ENCODE measurements at regions not wholly inside any gene's neighbourhood (a gene's known extent, or its start where the extent isn't known, plus 50 kb on each side); places are given as distances from the start of the nearest gene placed in this dataset.

DNA sequence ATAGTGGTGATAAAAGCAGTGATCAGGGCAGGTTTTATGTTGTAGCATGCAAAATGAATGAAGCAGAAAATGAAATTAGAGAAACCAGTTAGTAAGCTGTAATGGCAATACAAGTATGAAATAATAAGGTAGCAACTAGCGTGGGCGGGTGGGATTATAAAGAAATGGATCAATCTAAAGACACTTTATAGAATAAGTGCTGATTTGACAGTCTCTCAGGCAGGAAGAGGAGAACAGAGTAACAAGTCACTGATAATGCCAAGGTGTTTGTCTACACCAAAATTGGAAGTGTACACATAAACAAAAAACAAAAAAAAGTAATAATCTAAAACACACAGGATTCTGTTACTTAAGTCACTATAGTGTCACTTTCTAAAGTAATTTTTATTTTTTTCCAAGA, 51.0 kb upstream of the PCBP1 start:
- H3K36me3 ChIP-seq (ENCODE audit: control insufficient read depth, insufficient read depth, low read length) = no peaks in the 10 kb centered on the region
- H3K9me3 ChIP-seq (ENCODE audit: control insufficient read depth, insufficient read depth, low read depth, low read length) = no peaks in the 10 kb centered on the region
- no peaks in the 10 kb centered on the region for H3K27me3 ChIP-seq (ENCODE audit: control insufficient read depth, insufficient read depth, low read length)
- H3K27ac ChIP-seq (ENCODE audit: low read depth, low read length) = no peak overlapping the region
- H3K4me1 ChIP-seq (ENCODE audit: control insufficient read depth, insufficient read depth, low read length) = no peaks in the 10 kb centered on the region
- no peak overlapping the region for H3K9ac ChIP-seq (ENCODE audit: low read length)
- no peak overlapping the region for H3K4me3 ChIP-seq (ENCODE audit: low read depth, low read length)

DNA sequence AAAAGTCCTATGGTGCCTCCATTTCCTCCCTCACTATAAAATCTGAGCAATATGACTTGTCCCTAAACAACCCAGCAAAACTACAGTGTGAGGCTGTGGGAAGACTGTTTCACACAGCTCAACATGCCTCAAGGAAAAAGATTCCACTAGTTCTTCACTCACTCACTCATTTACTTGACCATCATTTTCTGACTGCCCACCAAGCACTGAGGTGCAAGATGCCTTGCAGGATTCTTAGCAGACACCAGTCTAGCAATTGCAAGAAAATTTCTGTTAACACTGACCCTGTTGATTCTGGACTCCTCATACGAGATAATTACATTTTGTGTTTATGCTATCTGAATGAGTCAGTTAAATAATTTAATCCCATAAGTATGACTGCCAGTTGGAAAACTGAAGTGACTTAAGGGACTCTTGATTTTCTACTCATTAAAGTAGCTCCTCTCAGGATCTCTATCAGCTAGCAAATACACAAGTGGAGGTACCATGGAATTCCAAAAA, 51.9 kb upstream of the PCBP1 start:
- Histone ChIP-seq H3K9me3 (ENCODE audit: control insufficient read depth, insufficient read depth, low read depth, low read length) (no peaks in the 10 kb centered on the region), H3K27me3 (ENCODE audit: control insufficient read depth, insufficient read depth, low read length) (no peaks in the 10 kb centered on the region), H3K9ac (ENCODE audit: low read length) (no peak overlapping the region), H3K27ac (ENCODE audit: low read depth, low read length) (no peak overlapping the region), H3K4me3 (ENCODE audit: low read depth, low read length) (no peak overlapping the region), H3K36me3 (ENCODE audit: control insufficient read depth, insufficient read depth, low read length) (no peaks in the 10 kb centered on the region), H3K4me1 (ENCODE audit: control insufficient read depth, insufficient read depth, low read length) (peaks cover 5% of the 10 kb centered on the region)

DNA sequence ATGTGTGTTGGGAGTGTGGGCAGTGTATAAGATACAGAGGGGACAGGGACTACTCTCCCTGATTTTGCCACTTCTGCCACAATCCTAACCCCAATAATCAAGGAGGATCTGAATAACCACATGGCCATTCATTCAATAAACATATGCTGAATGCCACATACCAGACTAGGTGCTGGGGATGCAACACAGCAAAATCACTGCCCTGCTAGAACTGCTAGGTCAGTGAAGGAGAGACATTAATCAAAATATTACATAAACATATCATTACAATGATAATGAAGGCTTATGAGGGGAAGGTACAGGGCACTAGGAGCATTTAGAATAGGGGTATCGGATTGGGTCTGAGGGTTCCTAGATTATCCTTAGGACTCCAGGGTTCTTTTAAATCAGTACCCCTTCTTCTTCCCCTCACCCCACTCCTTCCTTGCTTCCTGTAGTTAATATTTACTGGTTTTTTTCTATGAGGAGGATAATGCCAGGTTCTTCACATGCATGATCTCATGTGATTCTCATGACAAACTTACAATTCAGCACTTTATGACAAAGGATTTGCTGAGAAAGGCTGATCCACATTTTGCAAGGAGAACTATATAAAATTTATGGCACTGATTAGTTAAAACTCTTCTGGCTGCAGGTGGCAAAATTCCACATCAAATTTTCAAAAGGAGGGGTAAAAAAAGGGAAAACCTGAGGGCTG, 56.4 kb upstream of the PCBP1 start:
- H3K9me3 ChIP-seq (ENCODE audit: control insufficient read depth, insufficient read depth, low read depth, low read length) = no peaks in the 10 kb centered on the region
- peak overlapping the region; percentile 73; the same call in 1 of the 2 replicates for H3K27ac ChIP-seq (ENCODE audit: low read depth, low read length)
- H3K4me1 ChIP-seq (ENCODE audit: control insufficient read depth, insufficient read depth, low read length) = peaks cover 15% of the 10 kb centered on the region
- no peaks in the 10 kb centered on the region for H3K36me3 ChIP-seq (ENCODE audit: control insufficient read depth, insufficient read depth, low read length)
- H3K27me3 ChIP-seq (ENCODE audit: control insufficient read depth, insufficient read depth, low read length) = no peaks in the 10 kb centered on the region
- H3K9ac ChIP-seq (ENCODE audit: low read length) = no peak overlapping the region
- no peak overlapping the region for H3K4me3 ChIP-seq (ENCODE audit: low read depth, low read length)

DNA sequence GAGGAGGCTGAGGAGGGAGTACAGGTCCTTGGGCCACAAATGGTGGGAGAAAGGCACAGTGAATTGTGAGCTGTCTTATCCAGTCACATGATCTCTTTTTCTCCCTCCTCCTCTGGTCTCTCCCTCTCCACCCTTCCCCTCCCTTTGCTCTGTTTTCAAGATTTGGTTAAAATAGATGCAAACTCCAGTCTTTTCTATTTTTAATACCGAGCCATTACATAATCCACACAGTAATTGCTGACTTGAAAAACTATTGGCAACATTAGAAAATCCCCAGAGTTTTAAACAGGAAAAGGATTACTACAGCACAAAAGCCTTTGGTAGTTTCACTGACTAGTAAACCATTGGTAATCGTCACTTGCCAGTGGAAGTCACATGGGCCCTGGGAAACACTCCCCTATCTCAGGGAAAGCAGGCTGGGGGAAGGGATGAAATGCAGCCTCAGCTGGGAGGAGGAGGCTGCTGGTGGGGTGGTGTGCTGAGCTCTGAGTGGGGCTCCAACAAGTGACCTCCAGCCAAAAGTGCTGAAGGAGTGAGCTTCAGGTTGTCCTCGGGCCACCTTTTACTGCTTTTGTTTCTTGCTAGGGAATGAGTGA, 57.4 kb upstream of the PCBP1 start:
- no peak overlapping the region for H3K9ac ChIP-seq (ENCODE audit: low read length)
- peaks cover 15% of the 10 kb centered on the region for H3K4me1 ChIP-seq (ENCODE audit: control insufficient read depth, insufficient read depth, low read length)
- H3K9me3 ChIP-seq (ENCODE audit: control insufficient read depth, insufficient read depth, low read depth, low read length) = no peaks in the 10 kb centered on the region
- H3K27ac ChIP-seq (ENCODE audit: low read depth, low read length) = peak overlapping the region; percentile 73
- no peak overlapping the region for H3K4me3 ChIP-seq (ENCODE audit: low read depth, low read length)
- no peaks in the 10 kb centered on the region for H3K27me3 ChIP-seq (ENCODE audit: control insufficient read depth, insufficient read depth, low read length)
- H3K36me3 ChIP-seq (ENCODE audit: control insufficient read depth, insufficient read depth, low read length) = no peaks in the 10 kb centered on the region

DNA sequence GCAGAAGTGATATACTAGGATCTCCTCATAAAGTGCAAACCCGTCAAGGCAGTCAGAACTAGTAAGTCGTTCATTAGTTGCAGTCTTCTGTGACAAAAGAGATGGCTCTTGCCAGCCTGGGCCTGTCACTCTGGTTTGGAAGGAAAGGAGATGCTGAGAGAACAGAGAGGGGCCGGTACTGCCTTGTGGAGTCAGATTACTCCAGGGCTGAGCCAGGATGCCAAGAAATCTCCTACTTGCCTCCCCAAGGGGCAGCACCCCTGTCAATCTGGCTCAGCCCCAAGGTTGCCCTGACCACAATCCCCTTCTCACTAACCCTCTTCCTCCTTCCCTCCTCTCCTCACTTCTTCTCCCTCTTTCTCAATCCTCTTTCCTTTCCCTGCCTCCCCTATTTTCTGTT, 62.9 kb upstream of the ASPRV1 start:
- H3K36me3 ChIP-seq (ENCODE audit: control insufficient read depth, insufficient read depth, low read length) = no peaks in the 10 kb centered on the region
- H3K4me3 ChIP-seq (ENCODE audit: low read depth, low read length) = no peak overlapping the region
- H3K27ac ChIP-seq (ENCODE audit: low read depth, low read length) = no peak overlapping the region
- no peak overlapping the region for H3K9ac ChIP-seq (ENCODE audit: low read length)
- peaks cover 3% of the 10 kb centered on the region; the same call in 1 of the 2 replicates for H3K9me3 ChIP-seq (ENCODE audit: control insufficient read depth, insufficient read depth, low read depth, low read length)
- H3K4me1 ChIP-seq (ENCODE audit: control insufficient read depth, insufficient read depth, low read length) = peaks cover 4% of the 10 kb centered on the region; the same call in 1 of the 2 replicates
- H3K27me3 ChIP-seq (ENCODE audit: control insufficient read depth, insufficient read depth, low read length) = no peaks in the 10 kb centered on the region

DNA sequence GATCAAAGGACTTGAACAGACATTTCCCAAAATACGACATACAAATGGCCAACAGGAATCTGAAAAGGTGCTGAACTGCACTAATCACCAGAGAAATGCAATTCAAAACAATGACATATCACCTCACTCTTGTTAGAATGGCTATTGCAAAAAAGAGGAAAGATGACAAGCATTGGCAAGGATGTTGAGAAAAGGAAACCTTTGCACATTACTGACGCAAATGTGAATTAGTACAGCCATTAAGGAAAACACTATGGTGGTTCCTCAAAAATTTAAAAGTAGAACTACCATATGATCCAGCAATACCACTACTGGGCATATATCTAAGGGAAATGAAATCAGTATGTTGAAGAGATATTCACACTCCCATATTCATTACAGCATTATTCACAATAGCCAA, 57.7 kb upstream of the ASPRV1 start:
- Histone ChIP-seq H3K27ac (ENCODE audit: low read depth, low read length) (no peak overlapping the region), H3K27me3 (ENCODE audit: control insufficient read depth, insufficient read depth, low read length) (no peaks in the 10 kb centered on the region), H3K4me1 (ENCODE audit: control insufficient read depth, insufficient read depth, low read length) (no peaks in the 10 kb centered on the region), H3K4me3 (ENCODE audit: low read depth, low read length) (no peak overlapping the region), H3K9me3 (ENCODE audit: control insufficient read depth, insufficient read depth, low read depth, low read length) (peaks cover 9% of the 10 kb centered on the region; the same call in 1 of the 2 replicates), H3K36me3 (ENCODE audit: control insufficient read depth, insufficient read depth, low read length) (no peaks in the 10 kb centered on the region), H3K9ac (ENCODE audit: low read length) (no peak overlapping the region)

DNA sequence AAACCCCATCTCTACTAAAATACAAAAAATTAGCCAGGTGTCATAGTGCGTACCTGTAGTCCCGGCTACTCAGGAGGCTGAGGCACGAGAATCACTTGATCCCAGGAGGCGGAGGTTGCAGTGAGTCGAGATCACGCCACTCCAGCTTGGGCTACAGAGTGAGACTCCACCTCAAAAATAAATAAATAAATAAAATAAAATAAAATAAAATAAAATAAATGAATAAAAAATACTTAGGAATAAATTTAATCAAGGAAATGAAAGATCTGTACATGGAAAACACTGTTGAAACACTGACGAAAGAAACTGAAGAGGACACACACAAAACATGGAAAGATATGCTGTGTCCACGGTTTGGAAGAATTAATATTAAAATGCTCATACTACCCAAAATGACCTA, 56.5 kb upstream of the ASPRV1 start:
- Histone ChIP-seq H3K36me3 (ENCODE audit: control insufficient read depth, insufficient read depth, low read length) (no peaks in the 10 kb centered on the region), H3K27ac (ENCODE audit: low read depth, low read length) (no peak overlapping the region), H3K9me3 (ENCODE audit: control insufficient read depth, insufficient read depth, low read depth, low read length) (peaks cover 9% of the 10 kb centered on the region; the same call in 1 of the 2 replicates), H3K27me3 (ENCODE audit: control insufficient read depth, insufficient read depth, low read length) (no peaks in the 10 kb centered on the region), H3K4me3 (ENCODE audit: low read depth, low read length) (no peak overlapping the region), H3K4me1 (ENCODE audit: control insufficient read depth, insufficient read depth, low read length) (no peaks in the 10 kb centered on the region), H3K9ac (ENCODE audit: low read length) (no peak overlapping the region)

DNA sequence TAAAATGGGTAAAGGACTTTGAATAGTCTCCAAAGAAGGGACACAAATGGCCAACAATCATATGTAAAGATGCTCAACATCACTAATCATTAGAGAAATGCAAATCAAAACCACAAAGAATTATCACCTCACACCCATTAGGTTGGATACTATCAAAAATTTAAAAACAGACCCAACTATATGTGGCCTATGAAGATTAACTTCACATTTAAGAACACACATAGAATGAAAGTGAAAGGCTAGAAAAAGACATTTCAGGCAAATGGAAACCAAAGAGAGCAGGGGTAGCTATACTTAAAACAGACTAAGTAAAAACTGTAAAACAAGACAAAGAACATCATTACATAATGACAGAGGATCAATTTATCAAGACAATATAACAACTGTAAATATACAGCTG, 53.5 kb upstream of the ASPRV1 start:
- Histone ChIP-seq H3K4me3 (ENCODE audit: low read depth, low read length) (no peak overlapping the region), H3K27me3 (ENCODE audit: control insufficient read depth, insufficient read depth, low read length) (no peaks in the 10 kb centered on the region), H3K9ac (ENCODE audit: low read length) (no peak overlapping the region), H3K36me3 (ENCODE audit: control insufficient read depth, insufficient read depth, low read length) (no peaks in the 10 kb centered on the region), H3K4me1 (ENCODE audit: control insufficient read depth, insufficient read depth, low read length) (no peaks in the 10 kb centered on the region), H3K27ac (ENCODE audit: low read depth, low read length) (no peak overlapping the region), H3K9me3 (ENCODE audit: control insufficient read depth, insufficient read depth, low read depth, low read length) (peaks cover 9% of the 10 kb centered on the region; the same call in 1 of the 2 replicates)

DNA sequence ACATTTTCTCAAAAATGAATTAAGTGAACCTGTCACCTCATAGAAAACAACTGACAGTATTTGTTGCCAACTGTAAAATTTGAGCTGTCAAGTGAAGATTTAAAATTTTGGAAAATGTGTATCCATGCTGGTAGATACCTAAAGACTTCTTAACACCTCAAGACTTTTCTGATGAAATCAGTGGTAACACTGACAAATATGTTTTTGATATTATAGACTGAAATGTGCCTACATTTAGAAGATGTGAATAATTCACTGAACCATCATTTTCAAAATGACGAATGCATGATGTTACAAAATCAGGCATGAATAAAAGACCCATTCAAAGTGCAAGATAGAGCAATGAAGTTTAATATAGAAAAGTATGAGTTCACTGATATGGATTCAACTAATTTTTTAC, 51.5 kb upstream of the ASPRV1 start:
- no peaks in the 10 kb centered on the region for H3K9me3 ChIP-seq (ENCODE audit: control insufficient read depth, insufficient read depth, low read depth, low read length)
- no peaks in the 10 kb centered on the region for H3K36me3 ChIP-seq (ENCODE audit: control insufficient read depth, insufficient read depth, low read length)
- no peaks in the 10 kb centered on the region for H3K27me3 ChIP-seq (ENCODE audit: control insufficient read depth, insufficient read depth, low read length)
- no peaks in the 10 kb centered on the region for H3K4me1 ChIP-seq (ENCODE audit: control insufficient read depth, insufficient read depth, low read length)
- no peak overlapping the region for H3K27ac ChIP-seq (ENCODE audit: low read depth, low read length)
- no peak overlapping the region for H3K4me3 ChIP-seq (ENCODE audit: low read depth, low read length)
- no peak overlapping the region for H3K9ac ChIP-seq (ENCODE audit: low read length)

DNA sequence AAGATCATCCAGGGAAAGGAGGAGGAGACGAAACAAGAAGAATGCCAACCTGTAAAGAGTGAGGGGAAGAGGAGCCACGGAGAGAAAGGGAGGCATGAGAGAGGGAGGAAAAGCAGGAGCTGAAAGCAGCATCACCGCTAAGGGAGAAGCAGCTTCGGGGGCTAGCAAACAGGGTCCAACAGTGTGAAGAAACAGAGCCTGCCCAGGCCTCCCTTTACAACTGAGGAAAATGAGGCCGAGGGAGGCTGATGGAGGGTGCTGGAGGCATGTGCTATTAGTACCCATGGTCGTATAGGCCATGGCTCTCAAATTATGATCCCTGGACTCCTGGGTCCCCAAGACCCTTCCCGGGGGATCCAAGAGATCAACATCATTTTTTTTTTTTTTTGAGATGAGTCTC, 50.4 kb upstream of the ASPRV1 start:
- no peak overlapping the region for H3K27ac ChIP-seq (ENCODE audit: low read depth, low read length)
- H3K9me3 ChIP-seq (ENCODE audit: control insufficient read depth, insufficient read depth, low read depth, low read length) = no peaks in the 10 kb centered on the region
- H3K4me1 ChIP-seq (ENCODE audit: control insufficient read depth, insufficient read depth, low read length) = no peaks in the 10 kb centered on the region; the same call in 1 of the 2 replicates
- H3K4me3 ChIP-seq (ENCODE audit: low read depth, low read length) = no peak overlapping the region
- no peaks in the 10 kb centered on the region for H3K36me3 ChIP-seq (ENCODE audit: control insufficient read depth, insufficient read depth, low read length)
- no peaks in the 10 kb centered on the region for H3K27me3 ChIP-seq (ENCODE audit: control insufficient read depth, insufficient read depth, low read length)
- H3K9ac ChIP-seq (ENCODE audit: low read length) = no peak overlapping the region

DNA sequence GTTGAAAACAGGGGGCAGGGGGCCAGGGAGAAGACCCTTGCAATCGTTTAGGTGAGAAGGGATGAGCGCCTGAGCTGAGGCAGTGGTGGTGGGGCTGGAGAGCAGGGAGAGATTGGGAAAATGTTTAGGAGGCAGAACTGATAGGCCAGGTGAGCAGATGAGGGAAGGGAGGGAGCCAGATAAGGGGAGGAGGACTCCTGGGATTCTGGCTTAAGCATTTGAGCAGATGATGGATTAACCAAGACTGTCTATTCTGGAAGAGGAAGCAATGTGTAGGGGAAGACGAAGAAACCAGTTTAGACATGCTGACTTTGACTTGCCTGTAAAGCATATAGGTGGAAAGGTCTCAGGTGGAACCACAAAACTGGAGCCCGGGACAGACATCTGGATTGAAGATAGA, 49.9 kb upstream of the ASPRV1 start:
- H3K9ac ChIP-seq (ENCODE audit: low read length) = no peak overlapping the region
- no peak overlapping the region for H3K27ac ChIP-seq (ENCODE audit: low read depth, low read length)
- H3K27me3 ChIP-seq (ENCODE audit: control insufficient read depth, insufficient read depth, low read length) = no peaks in the 10 kb centered on the region
- H3K36me3 ChIP-seq (ENCODE audit: control insufficient read depth, insufficient read depth, low read length) = no peaks in the 10 kb centered on the region
- H3K4me1 ChIP-seq (ENCODE audit: control insufficient read depth, insufficient read depth, low read length) = peaks cover 3% of the 10 kb centered on the region
- H3K4me3 ChIP-seq (ENCODE audit: low read depth, low read length) = no peak overlapping the region
- no peaks in the 10 kb centered on the region for H3K9me3 ChIP-seq (ENCODE audit: control insufficient read depth, insufficient read depth, low read depth, low read length)
